ENCODE measurements at regions not wholly inside any gene's neighbourhood (a gene's known extent, or its start where the extent isn't known, plus 50 kb on each side); places are given as distances from the start of the nearest gene placed in this dataset.

DNA sequence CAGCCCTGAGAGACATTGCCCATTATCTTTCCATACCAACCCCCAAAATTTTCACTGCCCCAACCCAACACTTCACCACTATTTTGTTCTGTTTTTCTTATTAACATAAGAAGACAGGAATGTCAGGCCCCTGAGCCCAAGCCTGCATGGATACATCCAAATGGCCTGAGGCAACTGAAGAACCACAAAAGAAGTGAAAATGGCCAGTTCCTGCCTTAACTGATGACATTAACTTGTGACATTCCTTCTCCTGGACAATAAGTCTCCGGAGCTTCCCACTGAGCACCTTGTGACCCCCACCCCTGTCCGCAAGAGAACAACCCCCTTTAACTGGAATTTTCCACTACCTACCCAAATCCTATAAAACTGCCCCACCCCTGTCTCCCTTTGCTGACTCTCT, 1076.4 kb upstream of the GHITM start:
- TF ChIP-seq EZH2 (IDR thresholded peaks at IDR 0.05; ENCODE audit: low read length): no peak
- no peak for TF ChIP-seq CTCF (optimal IDR thresholded peaks at IDR 0.05 in 1 of 3, IDR thresholded peaks at IDR 0.05 in 1 of 3, conservative IDR thresholded peaks at IDR 0.05 in 1 of 3; ENCODE audit: extremely low read depth in 1 of 3, insufficient read depth in 2 of 3, low read length in 3 of 3)

All from keratinocyte (primary cell).